RWPE1 (cell line): ENCODE measurements at regions not wholly inside any gene's neighbourhood (a gene's known extent, or its start where the extent isn't known, plus 50 kb on each side); places are given as distances from the start of the nearest gene placed in this dataset.

Source experiments
- CTCF ChIA-PET: fragments of 350-600 bp; sonication (Branson Sonifier 250); formaldehyde crosslinking; extraction: SDS; loops from one replicate; lab custom pipeline; 2021; lab: Yijun Ruan, JAX
- POLR2A ChIA-PET: fragments of 400-600 bp; formaldehyde crosslinking; extraction: SDS; loops from one replicate; lab custom pipeline; 2020; ENCODE audit warnings: antibody characterized with exemption; ENCODE audit not compliant: low non-redundant PET; lab: Yijun Ruan, JAX
- DNase-seq: peaks from one replicate; pipeline ENCODE4 v3.0.0; 2012; ENCODE audit warnings: low spot score
- H3K27ac ChIP-seq: fragments of 450-650 bp; 2 replicates; pipeline ENCODE4 v1.5.1; 2017
- TF ChIP-seq, protein P1 (sequence below): fragments of 450-650 bp; conservative IDR thresholded peaks from 2 replicates; pipeline ENCODE4 v1.5.1; 2017; ENCODE audit warnings: low read depth, mild to moderate bottlenecking

- POLR2A ChIA-PET: no interaction called here
- DNase-seq: no peak
- CTCF ChIA-PET: interaction anchor here (0.6 kb wide), 1 partner anchor 205 kb away, joined by 3 read pairs; no protein-coding TSS in a partner anchor
- TF ChIP-seq, protein P1, sequence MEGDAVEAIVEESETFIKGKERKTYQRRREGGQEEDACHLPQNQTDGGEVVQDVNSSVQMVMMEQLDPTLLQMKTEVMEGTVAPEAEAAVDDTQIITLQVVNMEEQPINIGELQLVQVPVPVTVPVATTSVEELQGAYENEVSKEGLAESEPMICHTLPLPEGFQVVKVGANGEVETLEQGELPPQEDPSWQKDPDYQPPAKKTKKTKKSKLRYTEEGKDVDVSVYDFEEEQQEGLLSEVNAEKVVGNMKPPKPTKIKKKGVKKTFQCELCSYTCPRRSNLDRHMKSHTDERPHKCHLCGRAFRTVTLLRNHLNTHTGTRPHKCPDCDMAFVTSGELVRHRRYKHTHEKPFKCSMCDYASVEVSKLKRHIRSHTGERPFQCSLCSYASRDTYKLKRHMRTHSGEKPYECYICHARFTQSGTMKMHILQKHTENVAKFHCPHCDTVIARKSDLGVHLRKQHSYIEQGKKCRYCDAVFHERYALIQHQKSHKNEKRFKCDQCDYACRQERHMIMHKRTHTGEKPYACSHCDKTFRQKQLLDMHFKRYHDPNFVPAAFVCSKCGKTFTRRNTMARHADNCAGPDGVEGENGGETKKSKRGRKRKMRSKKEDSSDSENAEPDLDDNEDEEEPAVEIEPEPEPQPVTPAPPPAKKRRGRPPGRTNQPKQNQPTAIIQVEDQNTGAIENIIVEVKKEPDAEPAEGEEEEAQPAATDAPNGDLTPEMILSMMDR: no peak
- H3K27ac ChIP-seq: peak overlapping the region; percentile 5; the same call in 1 of the 2 replicates
Measured at GRCh38 chr18:46378864-46379207, 274.7 kb downstream of the HAUS1 start.

- TF ChIP-seq, protein P1: no peak
- CTCF ChIA-PET: no interaction called here
- no peak for DNase-seq
- 0 out of 2 replicates have a peak overlapping the region, but pooled peaks have one; percentile 5 for H3K27ac ChIP-seq
- POLR2A ChIA-PET: no interaction called here
Measured at GRCh38 chr18:46379323-46379950, 275.3 kb downstream of the HAUS1 start.

GRCh38 chr18:46385124-46385523 is 271.9 kb downstream of the LOXHD1 start:
- CTCF ChIA-PET: no interaction called here
- no peak for DNase-seq
- TF ChIP-seq, protein P1: no peak
- peak overlapping the region; percentile 19; the same call in 1 of the 2 replicates for H3K27ac ChIP-seq
- POLR2A ChIA-PET: no interaction called here

- TF ChIP-seq, protein P1: no peak
- ChIA-PET POLR2A (no interaction called here), CTCF (interaction anchor here (0.6 to 0.7 kb wide), 2 partner anchors 31 to 106 kb away, joined by 3 to 4 read pairs; no protein-coding TSS in a partner anchor)
- no peak for DNase-seq
- peak overlapping the region; percentile 93 for H3K27ac ChIP-seq
Measured at GRCh38 chr18:46386788-46387187, 270.2 kb downstream of the LOXHD1 start.

DNA sequence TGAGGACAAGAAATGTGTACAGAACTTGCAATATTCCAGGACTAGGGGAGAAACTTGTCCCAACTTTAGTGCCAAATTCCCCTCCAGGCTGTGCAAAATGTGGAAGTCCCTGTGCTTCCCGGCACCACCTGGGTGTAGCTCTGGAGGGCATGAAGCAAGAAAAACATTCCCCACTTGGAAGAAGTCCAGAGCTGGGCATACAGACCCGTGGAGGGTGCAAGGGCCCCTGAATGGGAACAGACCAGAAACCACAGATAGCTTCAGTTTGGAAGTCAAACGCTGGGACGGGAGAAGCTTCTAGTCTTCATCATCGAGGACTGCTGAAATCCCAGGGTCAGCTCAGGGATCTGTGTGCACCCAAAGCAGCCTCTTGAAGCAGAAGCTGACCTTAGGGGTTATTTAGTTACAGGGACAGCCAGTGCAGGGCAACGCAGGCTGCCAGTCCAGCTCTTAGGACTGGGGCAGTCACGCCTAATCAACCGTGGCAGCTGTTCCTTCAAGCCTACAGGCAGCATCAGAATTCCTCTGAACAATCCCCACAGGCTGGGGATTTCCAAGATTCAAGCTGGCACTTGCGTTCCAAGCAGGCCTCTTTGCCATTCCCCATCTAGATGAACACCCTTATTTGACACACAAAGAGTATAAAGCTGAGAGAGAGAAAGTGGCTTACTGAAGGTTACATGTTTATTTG is 269.4 kb downstream of the LOXHD1 start:
- CTCF ChIA-PET: interaction anchor here (0.7 kb wide), 1 partner anchor 31 kb away, joined by 4 read pairs; no protein-coding TSS in a partner anchor
- DNase-seq: peak; percentile 54
- POLR2A ChIA-PET: no interaction called here
- H3K27ac ChIP-seq: peak overlapping the region; percentile 93
- TF ChIP-seq, protein P1: no peak

DNA sequence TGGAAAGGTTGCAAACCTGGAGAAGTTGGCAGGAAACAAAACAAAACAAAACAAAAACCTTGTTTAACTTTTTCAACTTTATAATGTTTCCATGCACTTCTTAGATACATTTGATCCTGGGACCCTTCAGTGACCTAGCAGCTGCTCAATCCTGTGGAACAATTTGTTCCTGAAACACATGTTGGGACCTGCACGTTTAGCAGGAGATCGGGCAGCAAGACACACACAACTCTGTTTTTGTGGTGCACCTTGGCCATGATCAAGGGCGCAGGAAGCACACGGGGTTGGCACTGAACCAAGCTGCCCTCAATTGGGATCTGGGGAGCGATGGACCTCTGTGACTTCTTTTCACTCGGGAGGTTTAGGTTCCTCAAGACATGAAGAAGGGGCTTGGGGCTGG is 268.7 kb downstream of the LOXHD1 start:
- ChIA-PET POLR2A (no interaction called here), CTCF (interaction anchor here (0.7 kb wide), 1 partner anchor 94 kb away, joined by 3 read pairs; no protein-coding TSS in a partner anchor)
- TF ChIP-seq, protein P1: no peak
- peak overlapping the region; percentile 93 for H3K27ac ChIP-seq
- no peak for DNase-seq
